Caki2 (cell line): ENCODE measurements at regions not wholly inside any gene's neighbourhood (a gene's known extent, or its start where the extent isn't known, plus 50 kb on each side); places are given as distances from the start of the nearest gene placed in this dataset.
"Not testable (repeated sequence)": the region's sequence is repeated elsewhere in the genome, so short reads cannot be mapped to it uniquely, and the experiment has no call there.

Experiments used
- DNase-seq: peaks from one replicate; pipeline ENCODE4 v3.0.0-alpha.2; 2015; ENCODE audit warnings: low read depth
- in situ Hi-C: cut with HindIII; loops from 2 replicates; pipeline ENCODE4 v1.10.0; 2016; ENCODE audit warnings: low sequenced_read_pairs, low pct_unique_long_range_greater_than_20kb, mixed read lengths

GRCh38 chr14:65981192-65981843 is 504.9 kb upstream of the CCDC196 start:
- in situ Hi-C loops: no loop called here
- no peak for DNase-seq

DNA sequence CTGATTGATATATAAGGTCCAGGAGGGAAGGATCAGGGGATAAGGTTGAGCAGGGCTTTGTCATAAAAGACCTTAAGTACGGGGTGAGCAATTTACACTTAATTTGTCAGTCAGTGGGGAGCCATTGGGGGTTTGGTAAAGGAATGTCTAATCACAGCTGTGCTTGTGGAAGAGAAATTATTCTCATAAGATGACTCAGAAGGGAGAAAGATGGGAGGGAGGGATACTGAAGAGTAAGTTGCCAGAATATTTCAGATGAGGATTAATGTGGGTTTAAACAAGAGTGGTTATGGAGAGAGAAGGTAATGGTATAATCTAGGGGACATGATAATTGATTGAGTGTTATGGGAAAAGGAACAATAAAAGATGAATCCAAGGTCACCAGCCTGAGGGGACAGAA is 500.1 kb upstream of the CCDC196 start:
- in situ Hi-C loops: no loop called here
- DNase-seq: no peak

GRCh38 chr14:65989981-65990380 is 496.2 kb upstream of the CCDC196 start:
- in situ Hi-C loops: no loop called here
- DNase-seq: no peak

DNA sequence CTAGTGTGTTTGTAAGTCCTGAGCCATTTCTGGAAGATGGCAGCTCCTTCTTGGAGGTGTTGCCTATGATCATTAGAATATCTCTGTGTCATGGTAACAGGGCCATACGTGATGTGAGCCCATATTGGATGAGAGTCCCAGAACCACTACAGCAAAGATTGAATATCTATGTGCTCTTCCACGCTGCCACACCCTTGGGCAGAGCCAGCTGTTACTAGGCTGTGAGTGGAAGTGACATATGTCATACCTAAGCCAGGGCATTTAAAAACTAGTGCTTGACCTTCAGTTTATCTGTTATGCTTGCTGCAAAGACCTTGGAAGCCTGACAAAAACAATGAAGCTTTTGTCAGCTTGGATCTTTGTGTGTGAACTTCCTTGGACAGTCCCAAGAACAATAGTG is 495.1 kb upstream of the CCDC196 start:
- in situ Hi-C loops: no loop called here
- DNase-seq: no peak

DNA sequence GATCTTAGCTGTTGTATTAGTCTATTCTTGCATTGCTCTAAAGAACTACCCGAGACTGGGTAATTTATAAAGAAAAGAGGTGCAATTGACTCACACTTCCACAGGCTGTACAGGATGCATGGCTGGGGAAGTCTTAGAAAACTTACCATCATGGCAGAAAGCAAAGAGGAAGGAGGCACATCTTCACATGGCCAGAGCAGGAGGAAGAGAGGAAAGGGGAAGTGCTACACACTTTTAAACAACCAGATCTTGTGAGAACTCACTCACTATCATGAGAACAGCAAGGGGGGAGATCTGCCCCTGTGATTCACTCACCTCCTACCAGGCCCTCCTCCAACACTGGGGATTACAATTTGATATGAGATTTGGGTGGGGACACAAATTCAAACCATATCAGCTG is 494.2 kb upstream of the CCDC196 start:
- DNase-seq, in situ Hi-C loops: not testable (repeated sequence)

DNA sequence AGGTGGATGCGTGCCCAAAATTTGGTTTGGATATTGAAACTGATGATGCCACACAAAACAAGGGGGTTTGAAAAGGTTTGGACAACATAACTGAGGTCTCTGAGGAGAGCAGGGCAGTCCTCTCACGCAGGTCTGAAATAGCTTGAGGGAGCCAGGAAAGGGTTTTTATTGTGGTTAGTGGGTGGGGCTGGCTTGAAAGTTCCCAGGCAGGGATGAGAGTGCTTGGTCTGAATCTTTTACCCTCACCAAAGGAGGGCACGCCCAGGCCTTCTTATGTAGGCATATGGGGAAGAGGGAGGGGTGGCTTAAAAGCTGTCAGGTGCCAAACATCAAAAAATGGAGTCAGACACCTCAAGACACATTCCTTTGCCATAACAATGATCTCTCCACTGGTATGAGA is 493.1 kb upstream of the CCDC196 start:
- in situ Hi-C loops: no loop called here
- no peak for DNase-seq

- in situ Hi-C loops: no loop called here
- no peak for DNase-seq
These were observed 492.2 kb upstream of the CCDC196 start for GRCh38 chr14:65993996-65994395.

- DNase-seq: no peak
- in situ Hi-C loops: no loop called here
These were observed 488.8 kb upstream of the CCDC196 start for GRCh38 chr14:65997347-65997746.

DNA sequence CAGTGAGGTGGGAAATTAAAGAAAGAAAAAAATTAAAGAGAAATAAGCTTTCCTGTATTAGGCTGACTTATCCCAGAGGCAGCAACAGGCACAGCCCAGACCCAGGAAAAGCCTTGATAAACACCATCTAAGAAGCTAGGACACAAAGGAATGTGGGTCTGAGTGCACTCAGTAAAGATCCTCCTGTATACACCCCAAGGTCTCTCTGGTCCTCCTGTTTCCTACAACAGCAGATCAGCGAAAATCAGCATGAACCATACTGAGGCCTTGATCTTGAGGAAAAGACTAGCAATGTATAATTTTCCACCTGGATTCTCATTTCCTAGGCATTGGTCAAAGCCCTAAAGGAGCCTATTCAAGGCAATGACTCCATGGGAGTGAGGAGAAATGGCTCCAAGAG is 486.3 kb upstream of the CCDC196 start:
- no peak for DNase-seq
- in situ Hi-C loops: no loop called here

DNA sequence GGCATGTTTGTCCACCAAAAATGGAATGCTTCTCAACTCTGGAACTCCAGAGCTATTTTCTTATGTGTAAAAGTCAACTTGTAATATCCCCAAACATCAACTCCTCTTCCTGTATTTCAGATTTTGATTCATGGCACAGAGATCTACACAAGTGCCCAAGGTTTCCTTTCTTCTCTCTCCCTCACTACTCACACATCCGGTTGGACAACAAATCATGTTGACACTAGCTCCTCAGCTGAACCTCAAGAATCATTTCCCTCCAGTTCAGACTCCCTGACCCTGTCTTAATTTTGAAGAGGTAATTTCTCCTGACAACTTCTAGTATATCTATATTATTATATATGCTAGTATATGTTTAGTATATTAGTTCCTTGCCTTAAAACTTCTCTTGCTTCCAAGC is 485.4 kb upstream of the CCDC196 start:
- no peak for DNase-seq
- in situ Hi-C loops: no loop called here

DNA sequence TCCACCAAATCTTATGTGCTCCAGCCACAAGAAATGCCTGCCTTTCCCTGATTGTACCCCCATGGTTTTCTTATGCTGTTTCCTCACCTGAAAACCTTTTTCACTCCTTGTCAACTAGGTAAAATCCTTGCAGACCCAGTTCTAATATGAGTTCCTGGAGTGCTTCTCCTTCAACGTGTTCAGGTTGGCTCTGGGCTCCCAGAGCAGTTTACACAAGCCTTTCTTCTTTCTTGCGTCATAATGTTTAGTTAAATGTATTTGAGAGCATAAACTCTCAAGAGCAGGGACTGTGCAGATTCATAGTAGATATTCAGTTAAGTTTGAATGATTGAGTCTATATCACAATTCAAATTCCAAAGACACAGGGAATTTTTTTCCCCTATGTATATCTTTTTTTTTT is 484.8 kb upstream of the CCDC196 start:
- in situ Hi-C loops: no loop called here
- no peak for DNase-seq

DNA sequence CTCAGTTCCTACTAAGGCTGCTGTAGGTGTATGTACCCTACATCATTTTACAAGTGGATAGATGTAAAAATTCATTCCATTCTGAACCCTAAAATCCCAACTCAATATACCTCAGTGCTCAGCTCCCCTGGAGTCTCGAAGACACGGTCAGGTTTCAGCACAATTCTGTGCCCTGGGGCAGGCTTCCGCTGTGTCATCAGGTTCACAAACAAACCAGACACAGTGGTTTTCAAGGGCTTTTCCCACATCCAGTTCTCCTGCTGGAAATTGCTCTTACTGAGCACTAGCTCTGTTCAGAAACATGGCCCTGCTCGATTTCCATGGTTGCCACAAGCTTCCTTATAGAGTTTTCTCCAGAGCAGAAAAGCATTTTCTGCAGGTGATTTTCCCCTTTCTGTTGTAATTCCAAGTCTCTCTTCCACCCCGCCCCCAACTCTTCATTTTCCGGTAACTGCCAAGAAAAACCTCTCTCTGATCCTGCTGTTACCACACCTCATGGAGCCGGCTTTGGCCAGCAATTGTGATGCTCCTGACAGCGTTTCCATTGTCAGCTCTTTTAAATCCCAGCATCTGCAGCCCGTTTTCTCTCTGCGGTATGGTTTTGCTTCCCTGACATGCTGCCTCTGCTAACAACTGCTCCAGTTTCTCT is 483.0 kb upstream of the CCDC196 start:
- no peak for DNase-seq
- in situ Hi-C loops: no loop called here

DNA sequence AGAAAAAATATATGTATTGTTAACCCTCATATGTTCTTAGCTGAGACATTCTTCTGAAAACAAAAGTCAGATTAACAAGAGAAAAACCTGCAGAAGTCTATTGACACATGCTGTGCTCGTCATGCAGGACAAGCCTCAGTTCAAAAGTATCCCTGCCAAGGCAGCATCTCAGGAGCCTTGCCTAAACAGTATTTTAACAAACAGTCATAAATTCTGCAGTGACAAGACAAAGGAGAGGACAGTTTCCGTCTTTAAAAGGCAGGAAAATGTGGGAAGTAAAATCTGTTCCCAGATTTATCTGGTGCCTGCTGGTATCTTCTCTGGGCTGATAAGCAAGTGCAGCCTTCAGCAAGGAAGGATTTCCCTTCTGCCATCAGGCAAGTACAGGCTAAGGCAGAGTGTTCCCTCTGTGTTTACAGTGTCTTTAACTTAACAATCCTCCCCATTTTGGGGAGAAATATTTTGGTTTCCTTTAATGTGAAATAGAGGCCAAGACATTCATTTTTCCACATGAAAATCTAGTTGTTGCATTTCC is 480.2 kb upstream of the CCDC196 start:
- no peak for DNase-seq
- in situ Hi-C loops: no loop called here

DNA sequence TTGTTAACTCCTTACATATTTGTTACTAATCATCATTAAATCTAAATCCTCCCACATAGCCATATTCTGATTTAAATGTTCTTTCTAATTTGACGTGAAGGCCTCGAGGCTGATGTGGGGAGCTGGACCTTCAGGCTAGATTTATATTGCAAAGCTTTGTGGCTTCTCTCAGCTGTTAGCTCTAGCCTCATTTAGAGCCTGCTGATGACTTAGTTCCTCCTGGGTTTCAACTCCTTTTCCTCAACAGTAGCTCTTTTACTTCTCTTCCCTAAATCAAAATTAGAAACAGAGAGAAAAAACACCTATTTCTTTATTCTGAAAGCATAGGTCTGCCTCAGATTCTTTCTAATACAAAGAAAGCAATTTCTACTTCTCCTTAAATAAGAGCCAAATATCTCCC is 477.5 kb upstream of the CCDC196 start:
- in situ Hi-C loops: no loop called here
- DNase-seq: no peak

- peak; percentile 3 for DNase-seq
- in situ Hi-C loops: no loop called here
These were observed 477.1 kb upstream of the CCDC196 start for GRCh38 chr14:66009089-66009488.

GRCh38 chr14:66010695-66011094 is 475.5 kb upstream of the CCDC196 start:
- in situ Hi-C loops: no loop called here
- no peak for DNase-seq

- no peak for DNase-seq
- in situ Hi-C loops: no loop called here
These were observed 474.3 kb upstream of the CCDC196 start for GRCh38 chr14:66011855-66012254.

- DNase-seq, in situ Hi-C loops: not testable (repeated sequence)
These were observed 472.6 kb upstream of the CCDC196 start for GRCh38 chr14:66013607-66014006.

DNA sequence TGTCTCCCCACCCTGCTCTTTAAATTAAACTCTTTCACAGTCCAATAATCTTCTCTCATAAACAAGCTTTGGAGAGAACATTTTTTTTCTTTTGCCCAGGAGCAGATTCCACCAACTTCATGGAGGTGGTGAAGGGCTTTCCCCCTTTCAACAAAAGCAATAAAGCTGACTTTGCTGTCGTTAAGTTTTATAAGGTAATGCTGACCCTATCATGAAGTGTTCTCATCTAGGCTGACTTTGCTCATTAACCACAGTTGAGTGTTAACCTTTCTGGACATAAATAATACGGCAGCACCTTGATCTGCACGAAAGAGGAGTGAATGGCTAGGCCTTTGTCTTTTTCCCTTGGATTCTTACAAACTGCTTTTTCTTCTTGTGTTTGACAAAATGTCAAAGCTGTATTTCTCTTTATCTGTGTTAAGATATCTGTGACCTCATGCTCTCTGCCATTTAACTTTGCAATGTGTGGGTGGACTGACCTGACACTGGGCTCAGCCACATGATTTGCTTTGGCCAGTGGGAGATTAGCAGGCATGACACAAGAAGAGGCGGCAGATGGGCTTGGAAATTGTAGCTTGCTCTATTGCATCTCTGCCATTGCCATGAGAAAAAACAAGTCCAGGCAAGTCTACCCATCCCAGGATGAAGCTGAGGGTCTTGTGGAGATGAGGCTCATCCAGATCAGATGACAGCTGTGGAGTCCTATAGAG is 470.9 kb upstream of the CCDC196 start:
- in situ Hi-C loops: no loop called here

More for the DNA sequence above, 470.9 kb upstream of the CCDC196 start:
- peak; percentile 4 for DNase-seq
